GM12878 (cell line): ENCODE measurements at regions not wholly inside any gene's neighbourhood (a gene's known extent, or its start where the extent isn't known, plus 50 kb on each side); places are given as distances from the start of the nearest gene placed in this dataset.

Source experiments
- ATAC-seq: fragments of 200-7000 bp; cut with Tn5 transposase; 3 replicates; pipeline ENCODE4 v1.9.1; 2020; ENCODE audit warnings: mild to moderate bottlenecking, moderate library complexity
- BruUV-seq: library from RNA; stranded (reverse); fragments of 400-500 nt; replicated peaks from 2 replicates; lab custom pipeline; 2021; lab: Mats Ljungman, UMichigan
- CTCF ChIA-PET: fragments of 300-600 bp; sonication (Branson Sonifier 250); formaldehyde crosslinking; extraction: SDS; loops from one replicate; lab custom pipeline; 2021; ENCODE audit warnings: inconsistent platforms; lab: Yijun Ruan, JAX
- POLR2A ChIA-PET: fragments of 350-600 bp; formaldehyde crosslinking; extraction: SDS; loops from one replicate; lab custom pipeline; 2021; ENCODE audit warnings: inconsistent platforms; lab: Charles Lee
- RAD21 ChIA-PET: fragments of 300-600 bp; sonication (Branson Sonifier 250); formaldehyde crosslinking; loops from one replicate; lab custom pipeline; 2023; ENCODE audit warnings: antibody characterized with exemption; ENCODE audit not compliant: unreplicated experiment; lab: Charles Lee
- SMC1A ChIA-PET: fragments of 300-600 bp; sonication (Branson Sonifier 250); formaldehyde crosslinking; loops from one replicate; lab custom pipeline; 2023; ENCODE audit not compliant: unreplicated experiment, uncharacterized antibody; lab: Charles Lee
- DNase-seq: peaks from one replicate; pipeline ENCODE4 v3.0.0-alpha.2; 2011; ENCODE audit warnings: low read depth, low spot score
- FAIRE-seq: peaks from 3 replicates; lab custom pipeline; 2011; peaks lifted over from hg19 to GRCh38; lab: Jason Lieb, UNC
- H2AFZ ChIP-seq: 2 replicates; pipeline ENCODE4 v1.6.0; 2011; ENCODE audit warnings: low read depth, low read length, control low read depth; ENCODE audit not compliant: control insufficient read depth
- H3K27ac ChIP-seq: 2 replicates; pipeline ENCODE4 v1.5.1; 2011; ENCODE audit warnings: control low read depth; ENCODE audit not compliant: control insufficient read depth, insufficient read depth
- H3K27me3 ChIP-seq, 2 experiments: replicated peaks in 1 of 2; 2 replicates each; pipeline versions ENCODE4 v1.6.0 to v1.6.1; 2011; ENCODE audit warnings: low read length in 1 of 2; ENCODE audit not compliant: control insufficient read depth in 2 of 2, insufficient read depth in 2 of 2
- H3K36me3 ChIP-seq, 2 experiments: 2 replicates each; pipeline ENCODE4 v1.5.1; 2011; ENCODE audit warnings: low read length in 1 of 2; ENCODE audit not compliant: control insufficient read depth in 2 of 2, insufficient read depth in 2 of 2
- H3K4me1 ChIP-seq: 2 replicates; pipeline ENCODE4 v1.6.1; 2011; ENCODE audit warnings: mild to moderate bottlenecking, low read length, moderate library complexity, mixed read lengths; ENCODE audit not compliant: control insufficient read depth, insufficient read depth
- H3K4me2 ChIP-seq: 2 replicates; pipeline ENCODE4 v1.6.0; 2011; ENCODE audit warnings: control low read depth; ENCODE audit not compliant: control insufficient read depth, insufficient read depth
- H3K4me3 ChIP-seq: fragments of 200-600 bp; sonication (generic); 2 replicates; pipeline ENCODE4 v1.5.1; 2016
- H3K79me2 ChIP-seq: 2 replicates; pipeline ENCODE4 v1.6.0; 2011; ENCODE audit warnings: low read length; ENCODE audit not compliant: control insufficient read depth, insufficient read depth
- H3K9ac ChIP-seq: 2 replicates; pipeline ENCODE4 v1.8.0; 2011; ENCODE audit warnings: low read length, control low read depth, mixed read lengths; ENCODE audit not compliant: control insufficient read depth, insufficient read depth
- H3K9me3 ChIP-seq: replicated peaks from 3 replicates; pipeline ENCODE4 v1.5.1; 2011; ENCODE audit warnings: mild to moderate bottlenecking, low read length; ENCODE audit not compliant: control insufficient read depth, insufficient read depth
- H4K20me1 ChIP-seq: 2 replicates; pipeline ENCODE4 v1.6.0; 2011; ENCODE audit not compliant: control insufficient read depth, insufficient read depth
- CBX3 ChIP-seq: fragments of 200-600 bp; sonication (generic); IDR thresholded peaks from 2 replicates; pipeline ENCODE4 v1.6.1; 2016; ENCODE audit warnings: low read depth, borderline replicate concordance
- CHD1 ChIP-seq: IDR thresholded peaks from 2 replicates; pipeline ENCODE4 v1.6.1; 2012; ENCODE audit warnings: low read depth, low read length, improper control_type of control experiment
- E4F1 ChIP-seq: fragments of 450-650 bp; IDR thresholded peaks from 2 replicates; pipeline ENCODE4 v1.6.1; 2018; ENCODE audit warnings: borderline replicate concordance, mild to moderate bottlenecking; ENCODE audit not compliant: partially characterized antibody
- FOXM1 ChIP-seq: IDR thresholded peaks from 2 replicates; pipeline ENCODE4 v1.6.1; 2012; ENCODE audit warnings: low read depth, mild to moderate bottlenecking, inconsistent platforms, low read length, moderate library complexity
- NFYA ChIP-seq: IDR thresholded peaks from 2 replicates; pipeline ENCODE4 v1.6.1; 2011; ENCODE audit warnings: low read depth, mild to moderate bottlenecking, low read length, improper control_type of control experiment, borderline replicate concordance
- REST ChIP-seq: IDR thresholded peaks from 2 replicates; pipeline ENCODE4 v1.6.1; 2012; ENCODE audit warnings: mild to moderate bottlenecking, low read depth, low read length
- WGBS: methylation state at CpG from one replicate; pipeline ENCODE4 v1.1.6; 2016; ENCODE audit warnings: low lambda C conversion rate; ENCODE audit not compliant: insufficient replicate concordance, insufficient coverage; ENCODE audit errors: missing lambda C conversion rate; 5-methylcytosine and 5-hydroxymethylcytosine counted together
- in situ Hi-C: fragments of 300-500 bp; cut with MboI; formaldehyde crosslinking; loops from 9 replicates; pipeline ENCODE4 v1.14.3; 2018; ENCODE audit warnings: mixed read lengths
- intact Hi-C: fragments of 100-400 bp; cut with micrococcal nuclease; formaldehyde crosslinking; loops from one replicate; pipeline ENCODE4 v1.14.2; 2022; ENCODE audit not compliant: unreplicated experiment

GRCh38 chr21:23638131-23638695 lies 1969.1 kb downstream of the MRPL39 start:
- H3K36me3 ChIP-seq, result no peaks in the 10 kb centered on the region
- ChIA-PET CTCF (no interaction called here), POLR2A (interaction anchor here (0.5 kb wide), 1 partner anchor 759 kb away, joined by 5 read pairs; no protein-coding TSS in a partner anchor), SMC1A (no interaction called here), RAD21 (no interaction called here)
- in situ Hi-C loops, result no loop called here
- no peaks in the 10 kb centered on the region for H3K4me1 ChIP-seq
- H4K20me1 ChIP-seq, result no peaks in the 10 kb centered on the region
- H3K27me3 ChIP-seq, result no peaks in the 10 kb centered on the region
- no peak for DNase-seq
- no peak for FAIRE-seq
- no peak overlapping the region for H3K4me2 ChIP-seq
- H3K79me2 ChIP-seq, result no peaks in the 10 kb centered on the region
- TF ChIP-seq E4F1, result no peak
- TF ChIP-seq REST, result no peak
- no peak for TF ChIP-seq FOXM1
- no peak for TF ChIP-seq CHD1
- no peak for TF ChIP-seq CBX3
- no peak for TF ChIP-seq NFYA
- no peak overlapping the region for H2AFZ ChIP-seq
- H3K9ac ChIP-seq, result no peak overlapping the region
- H3K4me3 ChIP-seq, result no peak overlapping the region
- no peaks in the 10 kb centered on the region for H3K9me3 ChIP-seq
- 0% methylated on average over 1 of the region's 1 CpG for WGBS
- no TSS peak for BruUV-seq
- ATAC-seq, result no peak
- intact Hi-C loops, result no loop called here
- H3K27ac ChIP-seq, result no peak overlapping the region
